IPS DF 6.9 (cell line): ENCODE measurements at regions not wholly inside any gene's neighbourhood (a gene's known extent, or its start where the extent isn't known, plus 50 kb on each side); places are given as distances from the start of the nearest gene placed in this dataset.
"Not testable (repeated sequence)": the region's sequence is repeated elsewhere in the genome, so short reads cannot be mapped to it uniquely, and the experiment has no call there.

Source experiments
- DNase-seq: peaks from one replicate; pipeline ENCODE4 v3.0.0-alpha.2; 2013; ENCODE audit warnings: low read depth, low spot score
- H3K27ac ChIP-seq: one replicate; pipeline ENCODE4 v1.5.1; 2013; ENCODE audit warnings: low read length, control low read depth
- H3K27me3 ChIP-seq: 2 replicates; pipeline ENCODE4 v1.6.1; 2013; ENCODE audit warnings: mild to moderate bottlenecking, low read length; ENCODE audit not compliant: control insufficient read depth, insufficient read depth
- H3K36me3 ChIP-seq: 2 replicates; pipeline ENCODE4 v1.6.1; 2013; ENCODE audit warnings: low read length; ENCODE audit not compliant: control insufficient read depth, insufficient read depth
- H3K4me1 ChIP-seq: 2 replicates; pipeline ENCODE4 v1.6.1; 2013; ENCODE audit warnings: low read length; ENCODE audit not compliant: control insufficient read depth, insufficient read depth
- H3K4me3 ChIP-seq: 2 replicates; pipeline ENCODE4 v1.5.1; 2013; ENCODE audit warnings: mild to moderate bottlenecking, low read length
- H3K9me3 ChIP-seq: 2 replicates; pipeline ENCODE4 v1.6.1; 2013; ENCODE audit warnings: low read length, inconsistent platforms; ENCODE audit not compliant: control insufficient read depth, insufficient read depth
- WGBS: extraction: QIAGEN DNeasy Blood & Tissue Kit; methylation state at CpG from one replicate; pipeline ENCODE4 v1.1.7; 2013; ENCODE audit warnings: mixed read lengths, missing lambda C conversion rate; ENCODE audit not compliant: insufficient read length, insufficient coverage; 5-methylcytosine and 5-hydroxymethylcytosine counted together

DNA sequence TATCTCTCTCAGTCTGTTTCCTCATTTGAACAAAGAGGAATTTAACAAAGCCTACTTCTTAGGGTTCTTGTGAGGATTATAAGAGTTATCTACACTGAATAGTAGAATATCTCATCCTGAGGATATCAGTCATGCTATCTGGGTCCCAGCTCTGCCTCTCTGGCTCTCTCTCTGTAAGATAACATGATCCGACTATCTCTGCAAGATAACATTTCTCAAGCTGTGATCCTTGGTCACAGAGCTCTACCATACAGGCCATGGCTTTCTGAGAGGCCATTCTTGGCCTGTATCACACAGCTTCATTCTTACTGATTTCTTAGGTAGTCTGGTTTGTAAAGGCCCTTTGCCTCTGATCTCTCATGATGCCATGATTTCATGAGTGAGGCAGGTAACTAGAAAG lies 71.0 kb upstream of the TRABD2B start:
- DNase-seq, result no peak
- no CpG with 5 or more reads among the region's 1 CpG for WGBS
- Histone ChIP-seq H3K36me3 (no peaks in the 10 kb centered on the region), H3K27ac (no peak overlapping the region), H3K4me1 (no peaks in the 10 kb centered on the region), H3K27me3 (no peaks in the 10 kb centered on the region), H3K4me3 (no peak overlapping the region), H3K9me3 (no peaks in the 10 kb centered on the region)

DNA sequence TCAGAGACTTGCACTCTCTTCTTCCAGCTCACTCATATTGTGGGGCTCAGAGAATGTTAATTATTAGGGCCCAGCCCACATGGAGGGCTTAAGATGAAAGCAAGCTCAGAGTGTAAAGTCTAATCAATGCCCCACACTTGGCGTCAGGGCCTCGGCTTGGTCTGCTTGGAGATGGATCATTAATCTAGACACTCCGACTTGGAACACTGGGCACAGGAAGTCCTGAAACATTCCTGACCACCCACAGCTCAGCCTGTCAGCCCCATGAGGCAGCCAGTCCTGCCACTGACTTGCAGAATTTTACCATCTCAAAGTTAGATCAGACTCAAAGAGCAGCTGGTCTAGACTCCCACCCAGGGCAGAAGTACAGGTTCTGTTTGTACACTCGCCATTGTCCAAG lies 69.8 kb upstream of the TRABD2B start:
- Histone ChIP-seq H3K4me1 (no peaks in the 10 kb centered on the region), H3K9me3 (no peaks in the 10 kb centered on the region), H3K36me3 (no peaks in the 10 kb centered on the region), H3K27me3 (no peaks in the 10 kb centered on the region), H3K27ac (no peak overlapping the region), H3K4me3 (no peak overlapping the region)
- no peak for DNase-seq
- no CpG with 5 or more reads among the region's 4 CpGs for WGBS

GRCh38 chr1:48064693-48065092 lies 67.5 kb upstream of the TRABD2B start:
- not testable (repeated sequence) for H3K27ac ChIP-seq, H3K36me3 ChIP-seq, H3K9me3 ChIP-seq, H3K4me1 ChIP-seq, H3K4me3 ChIP-seq, DNase-seq, H3K27me3 ChIP-seq
- WGBS, result no CpG with 5 or more reads among the region's 5 CpGs

DNA sequence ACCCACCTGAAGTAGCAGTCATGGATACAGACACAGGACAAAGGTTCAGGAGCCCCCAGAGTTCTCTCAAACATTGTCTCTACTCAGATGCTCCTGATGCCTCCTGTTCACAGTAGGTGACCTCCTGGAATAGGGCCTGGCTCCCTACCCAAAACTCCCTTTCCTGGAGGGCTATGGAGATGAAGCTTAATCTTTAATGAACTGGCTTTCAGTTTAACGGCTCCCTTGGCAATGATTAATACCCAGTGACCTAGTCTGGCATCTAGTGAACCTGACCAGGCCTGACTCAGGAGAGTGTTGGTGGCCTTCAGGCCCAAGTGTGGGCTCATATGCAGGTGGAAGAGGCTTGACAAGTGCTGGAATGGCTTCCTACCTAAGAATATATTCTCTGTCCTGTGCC lies 65.2 kb upstream of the TRABD2B start:
- Histone ChIP-seq H3K27me3 (no peaks in the 10 kb centered on the region), H3K4me3 (no peak overlapping the region), H3K36me3 (no peaks in the 10 kb centered on the region), H3K27ac (no peak overlapping the region), H3K4me1 (no peaks in the 10 kb centered on the region), H3K9me3 (no peaks in the 10 kb centered on the region)
- no CpG with 5 or more reads among the region's 1 CpG for WGBS
- DNase-seq, result no peak

GRCh38 chr1:48061162-48062136 lies 64.3 kb upstream of the TRABD2B start:
- H3K4me3 ChIP-seq, result no peak overlapping the region
- peak; percentile 47 for DNase-seq
- no peaks in the 10 kb centered on the region for H3K9me3 ChIP-seq
- no peak overlapping the region for H3K27ac ChIP-seq
- no peaks in the 10 kb centered on the region for H3K27me3 ChIP-seq
- WGBS, result no CpG with 5 or more reads among the region's 3 CpGs
- H3K36me3 ChIP-seq, result no peaks in the 10 kb centered on the region
- no peaks in the 10 kb centered on the region for H3K4me1 ChIP-seq

DNA sequence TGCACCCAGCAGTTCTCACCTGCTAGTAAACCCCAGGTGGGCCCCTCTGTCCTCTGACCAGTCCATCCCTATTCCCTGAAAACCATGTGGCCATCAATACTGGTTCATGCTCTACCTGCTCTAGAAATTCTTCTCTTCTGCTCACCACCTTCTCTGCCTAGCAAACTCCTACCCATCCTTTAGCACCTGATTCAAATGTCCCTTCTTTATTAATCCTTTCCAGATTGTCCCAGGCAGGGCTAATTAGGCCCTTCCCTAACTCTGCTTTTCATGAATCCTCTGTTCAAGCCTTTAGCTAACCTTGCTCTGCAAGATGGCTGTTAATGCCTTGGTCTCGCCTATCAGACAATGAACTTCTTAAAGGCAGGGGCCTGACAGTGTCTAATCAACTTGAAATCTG lies 62.1 kb upstream of the TRABD2B start:
- H3K27me3 ChIP-seq, result no peaks in the 10 kb centered on the region
- no peak for DNase-seq
- no CpG with 5 or more reads among the region's 1 CpG for WGBS
- no peak overlapping the region for H3K4me3 ChIP-seq
- no peaks in the 10 kb centered on the region for H3K36me3 ChIP-seq
- no peak overlapping the region for H3K27ac ChIP-seq
- no peaks in the 10 kb centered on the region for H3K4me1 ChIP-seq
- no peaks in the 10 kb centered on the region for H3K9me3 ChIP-seq

- Histone ChIP-seq H3K9me3 (no peaks in the 10 kb centered on the region), H3K27me3 (no peaks in the 10 kb centered on the region), H3K27ac (no peak overlapping the region), H3K4me3 (no peak overlapping the region), H3K4me1 (no peaks in the 10 kb centered on the region), H3K36me3 (no peaks in the 10 kb centered on the region)
- 94% methylated on average over 2 of the region's 11 CpGs for WGBS
- no peak for DNase-seq
Observed at GRCh38 chr1:48058135-48059025, 61.2 kb upstream of the TRABD2B start.

GRCh38 chr1:48057249-48057648 lies 60.1 kb upstream of the TRABD2B start:
- no peaks in the 10 kb centered on the region for H3K36me3 ChIP-seq
- H3K4me3 ChIP-seq, result no peak overlapping the region
- no peaks in the 10 kb centered on the region for H3K9me3 ChIP-seq
- DNase-seq, result no peak
- WGBS, result no CpG with 5 or more reads among the region's 2 CpGs
- no peaks in the 10 kb centered on the region for H3K4me1 ChIP-seq
- H3K27me3 ChIP-seq, result no peaks in the 10 kb centered on the region
- H3K27ac ChIP-seq, result no peak overlapping the region

GRCh38 chr1:48055876-48056764 lies 58.9 kb upstream of the TRABD2B start:
- H3K4me3 ChIP-seq, result no peak overlapping the region
- no peaks in the 10 kb centered on the region for H3K36me3 ChIP-seq
- DNase-seq, result peak; percentile 52
- H3K4me1 ChIP-seq, result no peaks in the 10 kb centered on the region
- no CpG with 5 or more reads among the region's 9 CpGs for WGBS
- no peaks in the 10 kb centered on the region for H3K27me3 ChIP-seq
- H3K9me3 ChIP-seq, result no peaks in the 10 kb centered on the region
- H3K27ac ChIP-seq, result no peak overlapping the region

DNA sequence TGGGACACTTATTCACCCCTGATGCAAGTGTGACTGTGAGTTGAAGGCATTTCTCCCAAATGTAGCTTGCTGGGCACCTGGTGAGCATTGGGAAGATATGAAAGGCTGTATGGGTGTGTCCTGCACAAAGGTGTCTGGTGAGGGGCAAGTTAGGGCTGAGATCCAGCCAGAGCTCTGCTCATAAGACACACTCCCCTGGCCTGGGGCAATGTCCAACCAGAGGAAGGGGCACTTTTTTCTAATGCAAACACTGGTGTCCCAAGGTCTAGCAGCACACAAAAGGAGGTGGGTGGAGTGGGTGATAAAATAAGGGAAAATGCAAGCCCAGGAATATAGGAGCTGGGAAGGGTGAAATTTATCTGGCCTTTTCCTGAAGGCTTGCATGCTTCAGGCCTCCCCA lies 57.0 kb upstream of the TRABD2B start:
- Histone ChIP-seq H3K4me3 (no peak overlapping the region), H3K27ac (no peak overlapping the region), H3K9me3 (no peaks in the 10 kb centered on the region), H3K27me3 (no peaks in the 10 kb centered on the region), H3K36me3 (no peaks in the 10 kb centered on the region), H3K4me1 (no peaks in the 10 kb centered on the region)
- no peak for DNase-seq
